GM18508 (cell line): ENCODE measurements at regions not wholly inside any gene's neighbourhood (a gene's known extent, or its start where the extent isn't known, plus 50 kb on each side); places are given as distances from the start of the nearest gene placed in this dataset.

Experiments
- ATAC-seq: cut with Tn5 transposase; IDR thresholded peaks from one replicate; pipeline ENCODE4 v1.9.1; 2021; ENCODE audit warnings: moderate number of reproducible peaks; ENCODE audit not compliant: insufficient read depth, unreplicated experiment

DNA sequence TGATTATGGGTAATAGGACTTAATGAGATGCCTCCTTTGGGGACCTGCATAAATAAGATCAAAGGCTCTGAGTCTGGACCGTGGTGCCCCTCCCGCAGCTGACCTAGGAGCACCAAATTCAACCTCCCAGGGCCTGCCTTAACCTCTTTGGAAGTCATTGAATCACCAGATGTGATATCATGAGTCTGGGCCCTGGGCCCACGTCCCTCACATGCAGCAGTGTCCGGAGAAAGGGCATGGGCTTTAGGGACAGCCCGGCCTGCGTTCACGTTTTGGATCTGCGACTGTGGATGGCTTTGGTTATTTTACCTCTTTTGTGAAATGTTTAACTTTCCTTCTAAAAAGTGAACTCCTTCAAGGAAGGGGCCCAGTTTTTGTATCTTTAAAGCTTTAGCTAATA lies 220.0 kb upstream of the KLF6 start:
- ATAC-seq = no peak

DNA sequence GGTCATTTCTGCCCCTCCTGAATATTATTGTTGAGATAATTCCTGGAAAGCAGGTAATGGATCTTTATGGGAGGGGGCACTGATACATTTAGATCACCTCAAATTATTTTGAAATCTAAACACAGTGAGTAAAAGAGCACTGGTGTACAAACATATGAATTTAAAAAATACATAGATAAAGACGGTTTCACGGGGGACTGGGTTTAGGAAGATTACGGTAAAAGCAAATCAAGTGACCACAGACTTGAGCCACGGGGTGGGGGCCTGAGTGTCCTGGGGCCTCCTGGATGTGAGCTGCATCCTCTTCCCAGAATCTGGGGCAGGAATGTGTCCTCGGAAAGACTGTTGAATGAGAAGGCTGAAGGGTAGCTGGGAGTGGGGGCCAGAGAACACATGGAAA lies 219.1 kb upstream of the KLF6 start:
- no peak for ATAC-seq

DNA sequence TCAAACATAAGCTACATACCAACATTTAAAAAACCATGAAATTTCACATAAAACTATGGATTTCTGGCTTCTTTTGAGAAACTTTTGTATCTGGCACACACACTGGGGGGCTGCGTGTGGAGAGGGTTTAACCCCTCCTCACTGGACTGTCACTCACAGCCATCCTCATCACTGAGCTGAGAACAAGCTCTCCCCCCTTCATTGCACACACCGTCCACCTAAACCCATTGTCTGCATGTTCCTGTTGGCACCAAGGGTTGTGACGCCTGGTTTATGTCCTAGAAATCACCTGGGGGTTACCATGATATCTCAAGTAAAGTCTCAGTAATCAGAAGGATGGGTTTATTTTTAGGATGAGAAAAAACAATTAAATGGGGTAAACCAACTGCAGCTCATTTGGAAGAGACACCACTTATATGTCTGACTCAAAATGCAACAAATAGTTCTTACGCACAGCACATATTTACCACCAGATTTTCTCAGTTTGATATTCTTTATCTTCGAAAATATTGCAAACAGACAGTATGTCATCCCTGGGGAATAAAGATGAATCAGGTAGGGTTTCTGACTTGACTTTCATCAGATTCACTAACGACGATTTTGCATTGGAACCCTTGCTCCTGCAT lies 218.5 kb upstream of the KLF6 start:
- no peak for ATAC-seq

DNA sequence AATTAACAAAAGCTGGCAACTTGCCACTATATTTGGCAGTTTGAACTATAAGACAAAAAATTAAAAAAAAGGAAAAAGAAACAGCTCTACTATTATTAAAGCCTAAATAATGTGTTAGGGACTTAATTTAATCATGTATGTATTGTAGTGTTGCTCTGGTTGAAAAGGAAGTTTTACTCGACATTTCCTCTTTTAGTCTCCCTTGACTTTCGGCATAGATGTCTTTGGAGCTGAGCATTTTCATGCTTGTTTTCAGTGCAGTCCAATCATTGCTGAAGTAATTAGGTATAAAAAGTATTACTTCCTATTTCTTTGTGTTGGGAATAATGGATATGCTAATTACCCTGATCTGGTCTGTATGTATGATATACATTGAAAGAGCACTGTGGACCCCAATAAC lies 216.8 kb upstream of the KLF6 start:
- no peak for ATAC-seq

DNA sequence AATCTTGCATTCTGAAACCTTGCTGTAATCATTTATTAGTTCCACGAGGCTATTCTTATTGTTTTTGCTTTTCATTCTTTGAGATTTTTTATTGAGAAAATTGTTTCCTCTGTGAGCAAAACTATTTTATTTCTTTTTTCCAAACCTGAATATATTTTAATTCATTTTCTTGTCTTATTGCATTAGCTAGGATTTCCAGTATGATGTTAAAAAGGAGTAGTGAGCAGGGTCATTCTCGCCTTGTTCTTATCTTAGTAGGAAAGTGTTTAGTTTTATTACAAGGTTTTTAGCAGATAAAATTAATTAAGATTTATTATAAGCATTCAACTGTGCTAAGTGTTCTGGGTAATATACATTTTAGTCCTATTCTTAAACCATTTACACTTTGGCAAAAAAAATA lies 214.6 kb upstream of the KLF6 start:
- ATAC-seq = no peak

DNA sequence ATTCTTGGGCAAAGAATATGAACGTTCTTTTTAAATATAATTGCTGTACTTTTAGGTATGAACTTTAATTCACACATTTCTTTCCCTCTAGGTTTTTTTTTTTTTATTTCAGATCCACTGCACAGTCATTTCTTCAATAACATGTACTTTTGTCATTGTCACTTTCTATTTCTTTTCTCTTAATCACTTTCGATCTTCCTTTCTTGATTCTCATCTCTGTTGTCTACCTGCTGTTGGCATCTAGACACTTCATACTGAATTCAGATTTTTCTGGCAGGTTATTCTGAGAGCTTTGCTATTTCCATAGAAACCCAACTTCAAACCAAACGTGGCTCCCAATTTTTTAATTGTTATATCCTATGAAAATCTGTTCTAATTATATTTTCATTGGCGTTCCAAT lies 211.7 kb upstream of the KLF6 start:
- no peak for ATAC-seq

DNA sequence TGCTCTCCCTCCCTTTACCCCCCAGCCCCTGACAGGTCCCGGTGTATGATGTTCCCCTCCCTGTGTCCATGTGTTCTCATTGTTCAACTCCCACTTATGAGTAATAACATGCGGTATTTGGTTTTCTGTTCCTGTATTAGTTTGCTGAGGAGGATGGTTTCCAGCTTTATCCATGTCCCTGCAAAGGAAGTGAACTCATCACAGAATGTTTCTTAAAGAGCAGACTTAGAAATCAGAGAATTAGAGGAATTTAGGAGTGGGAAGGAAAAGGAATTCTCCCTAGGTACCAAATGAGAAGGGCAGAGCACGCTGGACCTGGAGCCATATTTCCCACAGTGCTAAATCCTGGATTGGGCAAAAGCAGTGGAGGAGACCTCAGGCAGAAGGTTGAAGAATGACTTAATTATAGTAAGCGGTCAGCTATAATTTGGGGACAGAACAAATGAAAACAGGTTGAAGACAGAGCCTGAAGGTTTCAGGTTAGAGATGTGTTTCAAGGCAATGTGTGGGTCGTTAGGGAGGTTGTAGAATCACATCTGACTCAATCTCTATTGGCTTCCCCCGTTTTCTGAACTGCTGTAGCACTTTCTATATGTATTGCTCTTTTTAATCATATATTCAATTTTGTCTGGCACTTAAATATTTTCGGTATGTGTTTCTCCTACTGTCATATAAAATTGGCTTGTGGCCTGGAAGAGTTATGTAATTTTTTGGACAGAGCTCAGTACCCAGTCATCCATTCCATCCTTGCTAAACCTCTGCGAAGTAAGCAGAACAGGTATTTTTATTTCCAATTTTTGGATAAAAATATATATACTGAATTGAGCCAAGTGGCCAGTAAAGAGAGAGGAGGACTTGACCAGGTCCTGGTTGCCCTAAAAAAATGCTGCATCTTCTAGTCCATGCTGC lies 210.5 kb upstream of the KLF6 start:
- no peak for ATAC-seq

DNA sequence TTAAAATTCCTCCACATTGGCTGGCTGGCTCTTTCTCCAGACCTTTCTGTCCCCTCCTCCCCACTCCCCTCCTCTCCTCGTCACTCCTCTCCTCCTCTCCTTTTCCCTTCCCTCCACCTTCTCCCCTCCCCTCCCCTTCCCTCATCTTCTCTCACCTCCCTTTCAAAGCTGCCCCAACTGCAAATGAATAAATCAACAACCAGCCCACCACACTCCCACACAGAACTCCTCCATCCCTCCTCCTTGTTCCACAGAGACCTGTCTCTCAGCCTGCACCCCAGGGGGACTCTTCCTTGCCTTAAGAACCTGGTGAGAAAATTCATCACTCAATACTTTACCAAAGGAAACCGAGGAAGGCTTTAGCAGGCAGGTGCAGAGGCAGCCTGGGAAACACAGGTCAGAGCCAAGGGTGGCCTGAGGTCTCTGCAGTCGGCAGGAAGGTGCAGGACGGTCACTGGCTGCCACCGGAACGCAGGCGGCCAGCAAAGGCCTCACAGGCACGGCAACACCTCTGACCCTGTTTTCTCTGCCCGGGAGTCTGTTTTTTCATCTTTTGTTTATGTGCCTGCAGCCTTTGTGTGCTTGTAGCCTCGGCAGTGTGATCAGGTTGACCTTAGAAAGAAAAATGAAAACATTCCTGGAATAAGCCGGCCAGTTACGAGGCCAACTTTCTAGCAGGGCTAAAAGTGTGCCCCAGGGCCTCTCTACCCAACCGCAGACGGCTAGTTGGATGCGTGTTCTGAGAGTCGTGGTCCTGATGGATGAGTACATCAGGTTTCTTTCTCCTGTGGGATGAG lies 207.6 kb upstream of the KLF6 start:
- no peak for ATAC-seq

DNA sequence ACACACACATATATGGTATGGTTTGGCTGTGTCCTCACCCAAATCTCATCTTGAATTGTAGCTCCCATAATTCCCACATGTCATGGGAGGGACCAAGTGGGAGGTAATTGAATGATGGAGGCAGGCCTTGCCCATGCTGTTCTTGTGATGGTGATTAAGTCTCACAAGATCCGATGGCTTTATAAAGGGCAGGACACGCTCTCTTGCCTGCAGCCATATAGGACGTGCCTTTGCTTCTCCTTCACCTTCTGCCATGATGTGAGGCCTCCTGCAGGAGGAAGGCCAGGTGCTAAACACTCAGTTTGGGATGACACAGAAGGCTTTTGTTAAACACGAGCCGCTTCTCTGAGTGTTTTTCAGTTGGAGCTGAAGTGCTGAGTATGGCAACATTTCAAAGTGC lies 205.3 kb upstream of the KLF6 start:
- ATAC-seq = no peak

DNA sequence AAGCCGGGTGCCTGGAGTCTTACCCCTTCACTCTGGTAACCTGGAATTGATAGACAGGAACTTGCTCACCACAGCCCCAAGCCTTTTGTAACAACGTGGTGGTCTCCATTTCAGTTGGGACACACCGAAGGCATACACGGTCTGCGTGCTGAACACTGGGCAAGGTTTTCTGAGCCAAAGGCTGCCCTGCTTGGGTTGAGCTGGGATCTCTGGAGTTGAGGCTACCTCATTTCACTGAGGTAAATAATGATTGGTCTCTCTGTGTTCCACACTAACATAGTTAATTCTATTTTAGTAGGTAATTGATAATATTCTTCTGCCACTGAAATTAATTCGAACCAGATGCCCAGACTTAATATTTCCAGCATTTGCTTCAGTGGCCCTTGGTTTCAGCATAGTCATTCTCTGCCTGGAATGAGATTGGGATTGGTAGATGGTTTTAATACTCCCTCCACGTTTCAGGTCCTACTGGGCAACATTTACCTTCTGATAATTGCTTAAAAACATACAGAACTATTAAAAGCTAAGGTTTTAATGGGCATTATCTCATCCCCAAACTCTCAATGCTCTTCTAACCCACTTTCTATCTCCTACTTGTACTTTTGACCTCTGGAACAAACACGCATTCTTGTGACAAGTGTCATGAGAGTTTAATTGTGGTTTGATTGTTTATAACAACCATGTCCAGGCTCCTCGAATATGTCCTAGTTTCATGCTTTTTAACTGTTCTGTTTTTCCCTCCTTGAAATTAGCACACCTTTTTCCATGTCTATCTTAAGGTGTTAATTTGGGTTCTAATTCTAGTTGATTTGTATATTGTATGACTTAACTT lies 202.3 kb upstream of the KLF6 start:
- ATAC-seq = no peak

DNA sequence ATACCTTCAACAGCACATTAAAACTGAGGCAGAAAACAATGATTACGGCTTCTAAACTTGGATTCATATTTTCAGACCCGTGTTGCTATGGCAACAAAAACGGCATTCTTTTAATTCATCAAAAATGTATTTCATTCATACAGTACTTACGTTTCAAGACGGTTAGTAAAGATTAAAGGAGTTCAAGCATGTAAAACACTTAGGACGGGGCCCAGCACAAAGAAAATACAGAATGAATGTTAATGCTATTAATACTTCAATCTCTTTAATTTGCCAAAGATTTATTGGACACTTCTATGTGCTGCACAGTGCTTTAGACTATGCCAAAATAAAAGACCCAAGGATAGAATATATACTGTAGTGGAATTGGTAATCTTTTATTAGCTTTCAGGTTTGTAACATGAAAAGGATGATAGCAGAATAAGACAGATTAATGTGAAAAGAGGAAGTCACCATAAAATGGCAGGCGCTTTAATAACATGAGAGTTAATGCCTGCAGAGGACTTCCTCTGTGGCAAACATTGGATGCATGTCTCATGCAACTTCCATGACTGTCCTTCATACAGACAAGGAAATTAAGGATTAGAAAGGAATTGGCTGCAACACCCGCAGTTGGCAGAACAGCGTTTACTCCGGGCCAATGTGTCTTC lies 201.6 kb upstream of the KLF6 start:
- no peak for ATAC-seq

DNA sequence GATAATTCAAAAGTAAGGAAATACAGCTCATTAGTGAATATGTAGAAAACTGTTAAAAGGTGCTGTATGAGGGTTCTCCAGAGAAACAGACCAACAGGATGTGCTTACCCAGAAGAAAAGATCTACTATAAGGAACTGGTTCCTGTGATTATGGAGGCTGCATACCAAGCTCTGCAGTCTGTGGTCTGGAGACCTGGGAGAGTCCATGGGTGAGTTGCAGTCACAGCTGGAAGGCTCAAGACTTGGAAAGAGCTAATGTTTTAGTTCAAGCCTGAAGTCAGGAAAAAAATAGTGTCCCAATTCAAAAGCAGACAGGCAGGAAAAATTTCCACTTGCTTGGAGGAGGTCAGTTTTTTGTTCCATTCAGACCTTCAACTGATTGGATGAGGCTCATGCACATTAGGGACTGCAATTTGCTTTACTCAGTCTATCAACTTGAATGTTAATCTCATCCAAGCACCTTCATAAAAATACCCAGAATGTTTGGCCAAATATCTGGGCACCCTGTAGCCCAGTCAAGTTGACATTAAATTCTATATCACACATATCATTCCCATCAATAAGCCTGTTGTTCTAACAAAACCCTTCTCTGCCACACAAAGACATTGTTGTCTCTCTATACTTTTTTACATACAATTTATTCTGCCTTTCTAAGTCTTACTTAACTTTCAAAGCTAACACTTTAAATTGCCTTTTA lies 197.9 kb upstream of the KLF6 start:
- ATAC-seq = no peak

DNA sequence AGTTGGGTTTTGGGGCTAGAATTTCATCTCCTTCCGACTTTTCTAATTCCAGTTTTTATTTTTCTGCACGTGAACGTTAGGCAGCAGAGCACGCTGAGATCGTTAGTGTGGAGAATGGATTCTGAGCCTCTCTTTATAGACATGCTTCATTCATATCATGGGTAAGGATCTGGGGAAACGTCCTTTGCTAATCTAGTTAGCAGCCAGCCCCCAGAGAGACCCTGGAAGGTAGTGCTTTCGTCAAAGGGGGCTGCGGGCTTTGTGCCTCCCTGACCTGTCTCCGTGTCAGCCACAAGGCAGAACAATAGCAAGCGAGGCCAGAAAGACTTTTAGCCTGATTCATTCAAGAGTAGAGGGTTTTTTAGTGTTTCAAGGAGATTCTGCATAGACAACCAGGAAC lies 196.3 kb upstream of the KLF6 start:
- ATAC-seq = no peak

DNA sequence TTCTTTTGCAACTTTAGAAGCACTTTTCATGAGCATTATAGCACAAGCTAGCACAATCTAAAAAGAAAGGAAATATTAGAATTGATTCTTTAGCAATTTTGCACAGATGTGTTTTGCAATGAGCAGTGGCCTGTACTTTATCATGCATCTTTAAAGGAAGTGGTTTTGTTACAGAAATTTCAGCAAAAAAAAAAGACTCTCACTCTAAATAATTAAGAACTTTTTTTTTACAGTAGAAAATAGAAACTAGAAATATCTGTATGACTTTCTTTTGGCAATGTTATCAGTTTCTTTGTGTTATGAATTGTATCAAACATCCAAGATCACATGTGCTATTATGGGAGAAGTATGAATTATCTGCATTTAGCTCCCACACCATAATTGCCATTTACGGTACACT lies 195.7 kb upstream of the KLF6 start:
- ATAC-seq = no peak

DNA sequence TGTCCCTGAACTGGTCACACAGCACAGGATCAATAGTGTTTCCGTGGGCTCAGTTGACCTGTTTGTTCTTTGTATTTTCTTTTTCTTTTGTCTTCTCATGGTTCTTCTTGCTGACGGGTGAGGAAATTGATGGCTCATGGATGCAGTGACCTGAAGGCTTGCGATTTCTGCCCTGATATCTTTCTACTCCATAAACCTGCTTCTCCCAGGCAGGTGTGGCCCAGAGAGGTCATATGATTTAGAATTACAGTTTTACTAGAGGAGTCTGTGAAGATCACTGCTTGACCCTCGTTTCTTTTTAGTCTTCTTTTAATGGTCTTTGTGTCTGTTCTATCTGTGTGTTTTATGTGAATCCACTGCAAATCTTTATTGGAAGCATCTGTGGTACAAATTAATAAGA lies 195.1 kb upstream of the KLF6 start:
- ATAC-seq = no peak

DNA sequence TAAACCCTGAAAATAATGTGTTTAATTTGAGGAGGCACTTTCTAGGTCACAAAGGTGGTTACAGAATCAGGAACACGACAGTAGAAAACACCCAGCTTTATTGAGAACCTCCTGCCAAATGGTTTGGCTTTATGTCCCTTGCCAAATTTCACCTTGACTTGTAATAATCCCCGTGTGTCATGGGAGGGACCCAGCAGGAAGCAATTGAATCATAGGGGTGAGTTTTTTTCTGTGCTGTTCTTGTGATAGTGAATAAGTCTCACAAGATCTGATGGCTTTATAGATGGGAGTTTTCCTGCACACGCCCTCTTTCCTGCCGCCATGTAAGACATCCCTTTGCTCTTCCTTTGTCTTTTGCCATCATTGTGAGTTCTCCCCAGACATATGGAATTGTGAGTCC lies 193.8 kb upstream of the KLF6 start:
- no peak for ATAC-seq

DNA sequence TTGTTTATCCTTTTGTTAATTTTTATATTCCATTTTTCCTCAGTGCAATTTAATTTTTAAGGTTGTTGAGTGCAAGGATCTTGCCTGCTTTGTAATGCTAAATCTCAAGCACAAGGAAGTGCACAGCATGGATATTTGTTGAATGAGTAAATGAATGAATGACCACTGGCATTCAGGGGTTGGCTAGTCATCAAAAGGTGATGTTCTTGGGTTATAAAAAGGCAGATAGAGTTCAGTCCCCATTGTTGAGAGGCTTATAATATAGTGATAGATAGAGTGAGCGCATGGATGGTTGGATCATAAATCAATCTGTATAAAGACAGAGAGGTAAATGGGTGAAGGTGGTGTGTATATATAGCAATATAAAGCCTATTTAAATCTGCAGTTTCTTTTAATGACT lies 193.2 kb upstream of the KLF6 start:
- no peak for ATAC-seq

DNA sequence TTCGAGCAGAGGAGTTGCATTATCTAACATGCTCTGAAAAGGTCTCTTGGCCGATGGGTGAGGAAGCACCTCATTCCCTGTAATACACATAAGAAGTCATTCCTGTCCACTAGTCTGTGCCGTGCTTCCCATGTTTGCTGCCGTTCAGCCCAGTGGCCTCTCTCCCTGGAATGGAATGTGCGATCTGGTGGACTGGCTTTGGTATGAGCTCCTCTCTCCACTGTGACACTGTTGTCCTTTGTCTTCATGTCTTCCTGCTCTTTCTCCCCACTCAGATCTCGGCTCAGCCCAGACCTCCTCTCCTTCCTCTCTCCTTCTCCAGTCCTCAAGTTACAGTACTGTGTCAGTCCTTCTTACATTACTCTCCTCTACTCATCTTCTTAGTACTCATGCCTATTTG lies 192.8 kb upstream of the KLF6 start:
- no peak for ATAC-seq

DNA sequence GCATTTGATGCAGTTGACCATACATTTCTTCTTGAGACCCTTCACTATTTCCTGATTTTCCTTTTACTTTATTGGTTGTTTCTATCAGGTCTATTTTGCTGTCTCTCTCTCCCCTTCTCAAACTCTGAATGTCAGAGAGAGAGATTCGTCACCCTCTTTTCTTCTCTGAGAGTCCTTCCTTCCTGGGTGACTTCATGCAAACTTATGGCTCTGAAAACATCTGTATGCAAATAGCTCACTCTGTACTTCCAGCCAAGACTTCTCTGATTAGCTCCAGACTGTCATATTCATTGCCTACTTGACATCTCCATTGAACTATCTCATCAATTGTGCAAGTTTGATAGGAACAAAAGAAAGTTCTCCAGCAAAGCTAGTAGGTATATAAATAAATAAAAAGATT lies 191.7 kb upstream of the KLF6 start:
- no peak for ATAC-seq
